T-helper 2 cell treated with Interferon-gamma antibody and Interleukin-4, amounts not matched to agents 5 μg/mL and 100 μg/mL, for 36 hours (primary cell): ENCODE measurements at regions not wholly inside any gene's neighbourhood (a gene's known extent, or its start where the extent isn't known, plus 50 kb on each side); places are given as distances from the start of the nearest gene placed in this dataset.
A peak's percentile ranks its signal among the peaks of the same experiment; 100 is the strongest.

ENCODE experiments used
- DNase-seq: peaks from one replicate; pipeline ENCODE4 v3.0.0; 2021; ENCODE audit warnings: low spot score
- H3K27ac Mint-ChIP-seq: one replicate; pipeline ENCODE4 v1.8.0; 2021; ENCODE audit warnings: mild to moderate bottlenecking, mixed read lengths
- H3K27me3 Mint-ChIP-seq: one replicate; pipeline ENCODE4 v1.8.0; 2021; ENCODE audit warnings: low read depth, mixed read lengths
- H3K36me3 Mint-ChIP-seq: one replicate; pipeline ENCODE4 v1.8.0; 2021; ENCODE audit warnings: low read depth, mixed read lengths
- H3K4me1 Mint-ChIP-seq: one replicate; pipeline ENCODE4 v1.8.0; 2021; ENCODE audit warnings: low read depth, mixed read lengths
- H3K4me3 Mint-ChIP-seq: one replicate; pipeline ENCODE4 v1.8.0; 2022; ENCODE audit warnings: mild to moderate bottlenecking, moderate library complexity, mixed read lengths
- H3K9me3 Mint-ChIP-seq: one replicate; pipeline ENCODE4 v1.8.0; 2021; ENCODE audit warnings: mixed read lengths

DNA sequence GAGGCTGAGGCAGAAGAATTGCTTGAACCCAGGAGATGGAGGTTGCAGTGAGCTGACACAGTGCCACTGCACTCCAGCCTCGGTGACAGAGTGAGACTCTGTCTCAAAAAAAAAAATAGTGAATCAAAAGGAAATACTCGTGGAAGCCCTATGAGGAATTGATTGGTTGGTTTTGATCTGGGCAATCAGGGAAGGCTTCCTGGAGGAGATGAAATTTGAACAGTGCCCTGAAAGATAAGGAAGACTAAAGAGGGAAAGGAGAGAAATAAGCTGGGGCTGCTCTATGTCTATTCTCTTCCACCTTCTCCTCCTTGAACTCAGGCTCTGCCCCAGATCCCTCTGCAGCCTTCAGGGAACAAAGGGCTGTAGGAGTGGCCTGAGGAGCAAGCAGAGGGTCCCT is 54.1 kb downstream of the IRF2BPL start:
- H3K9me3 Mint-ChIP-seq: no peaks in the 10 kb centered on the region
- H3K27ac Mint-ChIP-seq: no peak overlapping the region
- peaks cover 14% of the 10 kb centered on the region for H3K4me1 Mint-ChIP-seq
- no peak for DNase-seq
- no peak overlapping the region for H3K4me3 Mint-ChIP-seq
- no peaks in the 10 kb centered on the region for H3K27me3 Mint-ChIP-seq
- H3K36me3 Mint-ChIP-seq: no peaks in the 10 kb centered on the region

DNA sequence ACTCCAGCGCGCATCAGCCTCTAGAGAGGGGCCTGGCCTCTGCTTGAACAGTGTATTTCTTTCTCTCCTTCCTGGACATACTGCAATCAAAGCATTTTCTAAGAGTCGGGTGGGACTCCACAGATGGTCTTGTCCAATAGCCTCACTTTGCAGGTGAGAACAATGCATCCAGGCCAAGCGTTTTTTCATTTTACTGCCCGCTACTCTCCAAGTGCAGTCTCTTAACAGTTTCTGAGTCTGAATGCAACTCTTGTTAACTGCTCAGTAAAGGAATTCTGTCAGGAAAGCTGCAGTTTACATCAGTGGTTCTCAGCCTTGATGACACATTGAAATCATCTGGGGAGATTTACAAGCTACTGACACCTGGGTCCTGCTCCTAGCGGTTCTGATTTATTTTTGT is 57.0 kb downstream of the IRF2BPL start:
- no peaks in the 10 kb centered on the region for H3K36me3 Mint-ChIP-seq
- H3K4me1 Mint-ChIP-seq: no peaks in the 10 kb centered on the region
- no peaks in the 10 kb centered on the region for H3K27me3 Mint-ChIP-seq
- no peak for DNase-seq
- no peak overlapping the region for H3K4me3 Mint-ChIP-seq
- H3K27ac Mint-ChIP-seq: no peak overlapping the region
- no peaks in the 10 kb centered on the region for H3K9me3 Mint-ChIP-seq

DNA sequence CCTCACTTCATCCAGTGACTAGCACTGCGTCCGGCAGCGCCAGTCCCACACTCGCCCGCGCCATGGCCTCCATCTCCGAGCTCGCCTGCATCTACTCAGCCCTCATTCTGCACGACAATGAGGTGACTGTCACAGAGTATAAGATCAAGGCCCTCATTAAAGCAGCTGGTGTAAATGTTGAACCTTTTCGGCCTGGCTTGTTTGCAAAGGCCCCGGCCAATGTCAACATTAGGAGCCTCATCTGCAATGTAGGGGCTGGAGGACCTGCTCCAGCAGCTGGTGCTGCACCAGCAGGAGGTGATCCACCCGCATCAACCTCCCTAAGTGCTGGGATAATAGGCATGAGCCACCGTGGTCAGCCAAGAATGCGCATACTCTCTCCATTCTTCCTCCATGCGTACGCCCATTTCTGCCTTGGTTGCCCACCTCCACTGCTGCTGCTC is 59.9 kb downstream of the IRF2BPL start:
- DNase-seq: no peak
- Mint-ChIP-seq H3K4me3 (no peak overlapping the region), H3K27ac (no peak overlapping the region), H3K4me1 (peaks cover 16% of the 10 kb centered on the region), H3K9me3 (no peaks in the 10 kb centered on the region), H3K36me3 (no peaks in the 10 kb centered on the region), H3K27me3 (peaks cover 4% of the 10 kb centered on the region)

DNA sequence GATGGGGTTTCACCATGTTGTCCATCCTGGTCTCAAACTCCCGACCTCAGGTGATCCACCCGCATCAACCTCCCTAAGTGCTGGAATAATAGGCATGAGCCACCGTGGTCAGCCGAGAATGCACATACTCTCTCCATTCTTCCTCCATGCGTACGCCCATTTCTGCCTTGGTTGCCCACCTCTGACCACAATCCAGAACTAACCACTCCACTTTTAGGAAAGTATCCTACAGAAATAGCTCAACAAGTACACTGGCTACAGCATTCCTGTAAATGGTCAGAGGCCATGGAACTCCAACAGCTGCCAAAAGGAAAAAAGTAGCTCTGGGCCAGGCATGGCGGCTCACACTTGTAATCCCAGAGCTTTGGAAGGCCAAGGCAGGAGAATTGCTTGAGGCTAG is 60.7 kb downstream of the IRF2BPL start:
- no peaks in the 10 kb centered on the region for H3K9me3 Mint-ChIP-seq
- no peak overlapping the region for H3K4me3 Mint-ChIP-seq
- peaks cover 4% of the 10 kb centered on the region for H3K27me3 Mint-ChIP-seq
- H3K36me3 Mint-ChIP-seq: no peaks in the 10 kb centered on the region
- DNase-seq: no peak
- H3K4me1 Mint-ChIP-seq: peaks cover 22% of the 10 kb centered on the region
- no peak overlapping the region for H3K27ac Mint-ChIP-seq

DNA sequence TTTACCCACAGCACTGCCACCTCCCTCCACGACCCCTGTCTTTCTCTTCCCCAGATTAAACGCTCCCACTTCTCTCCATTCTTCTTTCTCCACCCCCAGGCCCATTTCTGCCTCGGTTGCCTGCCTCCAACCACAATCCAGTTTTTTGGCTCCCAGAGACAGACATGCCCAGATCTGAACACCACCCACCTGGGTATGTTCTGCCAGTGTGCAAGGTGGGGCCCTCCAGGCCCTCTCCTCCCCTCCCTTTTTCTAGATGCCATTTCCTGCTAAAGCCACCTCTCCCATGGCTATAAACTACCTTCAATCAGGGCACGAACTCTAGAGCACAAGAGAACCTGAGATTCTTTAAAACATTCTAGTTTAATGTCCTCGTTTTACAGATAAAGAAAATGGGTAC is 63.3 kb downstream of the IRF2BPL start:
- Mint-ChIP-seq H3K9me3 (no peaks in the 10 kb centered on the region), H3K27ac (peak overlapping the region; percentile 11), H3K4me1 (peaks cover 46% of the 10 kb centered on the region), H3K27me3 (peaks cover 4% of the 10 kb centered on the region), H3K4me3 (peak overlapping the region; percentile 68), H3K36me3 (no peaks in the 10 kb centered on the region)
- no peak for DNase-seq

DNA sequence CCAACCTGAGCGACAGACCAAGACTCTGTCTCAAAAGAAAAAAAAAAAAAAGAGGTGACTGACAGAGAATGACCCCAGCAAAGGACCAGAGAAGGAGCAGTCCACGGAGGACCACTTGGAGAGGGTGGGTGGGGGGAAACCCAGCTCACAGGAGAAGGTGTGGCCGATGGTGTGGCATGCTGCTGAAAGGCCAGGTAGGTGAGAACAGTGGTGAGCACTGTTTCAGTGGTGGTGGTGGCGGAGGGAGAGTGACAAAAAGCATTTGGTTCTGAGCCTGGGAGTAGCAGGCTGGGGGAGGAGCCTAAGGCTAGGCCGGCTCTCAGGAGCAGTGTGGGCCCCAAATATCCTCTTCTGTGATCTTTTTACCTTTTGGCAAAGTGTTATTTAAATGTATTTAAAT is 63.8 kb downstream of the IRF2BPL start:
- H3K4me1 Mint-ChIP-seq: peaks cover 50% of the 10 kb centered on the region

DNA sequence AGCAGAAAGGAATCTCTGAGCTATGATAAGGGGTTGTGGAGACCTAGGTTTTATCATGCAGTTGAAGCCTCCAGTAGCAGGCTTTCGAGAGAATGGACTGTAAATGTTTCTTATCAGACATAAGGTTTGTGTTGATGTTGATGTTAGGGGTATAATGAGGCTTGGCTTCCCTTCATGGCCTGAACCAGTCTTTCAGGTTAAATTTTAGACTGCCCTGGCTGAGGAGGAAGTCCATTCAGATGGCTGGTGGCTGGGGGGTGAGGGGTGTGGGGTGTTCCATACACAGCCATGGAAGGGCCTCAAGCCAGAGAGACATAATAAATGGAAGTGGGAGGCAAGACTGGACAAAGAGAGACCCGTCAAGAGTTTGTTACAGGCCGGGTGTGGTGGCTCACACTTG is 65.1 kb downstream of the IRF2BPL start:
- peak overlapping the region; percentile 31 for H3K27ac Mint-ChIP-seq
- H3K4me3 Mint-ChIP-seq: peak overlapping the region; percentile 86
- H3K27me3 Mint-ChIP-seq: peaks cover 4% of the 10 kb centered on the region
- H3K4me1 Mint-ChIP-seq: peaks cover 62% of the 10 kb centered on the region
- no peaks in the 10 kb centered on the region for H3K36me3 Mint-ChIP-seq
- no peak for DNase-seq
- no peaks in the 10 kb centered on the region for H3K9me3 Mint-ChIP-seq

More for the DNA sequence above, 63.8 kb downstream of the IRF2BPL start:
- Mint-ChIP-seq H3K27ac (peak overlapping the region; percentile 19), H3K36me3 (no peaks in the 10 kb centered on the region), H3K27me3 (peaks cover 4% of the 10 kb centered on the region), H3K9me3 (no peaks in the 10 kb centered on the region), H3K4me3 (peak overlapping the region; percentile 39)
- DNase-seq: peak; percentile 39

DNA sequence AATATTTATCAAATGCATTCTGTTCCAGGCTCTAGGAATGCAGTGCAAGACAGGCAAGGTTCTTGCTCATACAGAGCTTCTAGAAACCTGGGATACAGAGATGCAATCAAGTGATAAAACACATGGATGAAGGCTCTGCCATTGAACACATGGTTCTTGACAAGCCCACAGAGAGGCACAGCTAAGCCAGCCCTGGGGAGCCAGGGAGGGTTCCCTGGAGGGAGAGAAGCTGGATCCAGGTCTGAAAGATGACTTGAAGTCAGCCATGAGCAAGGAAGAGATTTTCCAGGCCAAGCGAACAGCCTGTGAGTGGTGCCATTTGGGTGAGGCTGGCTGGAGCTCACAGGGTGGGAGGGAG is 66.2 kb downstream of the IRF2BPL start:
- Mint-ChIP-seq H3K27me3 (peaks cover 4% of the 10 kb centered on the region), H3K36me3 (no peaks in the 10 kb centered on the region), H3K4me1 (peaks cover 71% of the 10 kb centered on the region), H3K9me3 (no peaks in the 10 kb centered on the region), H3K4me3 (peak overlapping the region; percentile 86), H3K27ac (peak overlapping the region; percentile 96)
- DNase-seq: no peak

DNA sequence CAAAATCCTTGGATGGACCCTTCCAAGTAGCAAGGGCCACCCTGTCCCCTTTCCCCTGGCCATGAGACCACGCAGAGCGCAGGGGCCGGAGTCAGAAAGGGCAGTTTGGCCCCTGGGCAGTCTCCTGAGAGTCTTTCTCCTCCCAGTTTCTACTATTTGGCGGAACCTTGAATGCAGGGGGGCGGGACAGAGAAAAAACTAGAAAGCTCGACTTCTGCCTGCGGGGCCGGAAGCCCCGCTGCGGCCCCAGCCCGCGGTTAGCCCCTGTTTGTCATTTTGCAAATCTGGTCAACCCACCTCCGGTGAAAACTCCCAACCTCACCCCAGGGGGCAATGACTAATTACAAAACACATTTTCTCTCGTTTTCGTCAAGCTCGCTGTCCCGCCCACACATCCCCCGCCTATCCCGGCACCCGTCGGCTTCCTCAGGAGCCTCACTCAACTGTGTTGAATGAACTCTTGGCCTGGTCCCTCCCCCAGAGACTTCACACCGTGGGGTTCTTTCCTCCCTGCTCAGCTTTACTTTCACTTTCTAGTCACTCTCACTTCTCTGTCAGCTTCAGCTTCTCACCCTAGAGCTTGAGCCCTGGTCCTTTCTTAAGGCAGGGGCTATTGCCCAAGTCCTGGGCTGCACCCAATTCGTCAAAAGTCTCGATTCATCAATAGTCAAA is 66.7 kb downstream of the IRF2BPL start:
- Mint-ChIP-seq H3K27ac (peak overlapping the region; percentile 96), H3K4me3 (peak overlapping the region; percentile 86), H3K36me3 (no peaks in the 10 kb centered on the region), H3K9me3 (no peaks in the 10 kb centered on the region), H3K27me3 (peaks cover 4% of the 10 kb centered on the region), H3K4me1 (peaks cover 75% of the 10 kb centered on the region)
- peak; percentile 99 for DNase-seq

DNA sequence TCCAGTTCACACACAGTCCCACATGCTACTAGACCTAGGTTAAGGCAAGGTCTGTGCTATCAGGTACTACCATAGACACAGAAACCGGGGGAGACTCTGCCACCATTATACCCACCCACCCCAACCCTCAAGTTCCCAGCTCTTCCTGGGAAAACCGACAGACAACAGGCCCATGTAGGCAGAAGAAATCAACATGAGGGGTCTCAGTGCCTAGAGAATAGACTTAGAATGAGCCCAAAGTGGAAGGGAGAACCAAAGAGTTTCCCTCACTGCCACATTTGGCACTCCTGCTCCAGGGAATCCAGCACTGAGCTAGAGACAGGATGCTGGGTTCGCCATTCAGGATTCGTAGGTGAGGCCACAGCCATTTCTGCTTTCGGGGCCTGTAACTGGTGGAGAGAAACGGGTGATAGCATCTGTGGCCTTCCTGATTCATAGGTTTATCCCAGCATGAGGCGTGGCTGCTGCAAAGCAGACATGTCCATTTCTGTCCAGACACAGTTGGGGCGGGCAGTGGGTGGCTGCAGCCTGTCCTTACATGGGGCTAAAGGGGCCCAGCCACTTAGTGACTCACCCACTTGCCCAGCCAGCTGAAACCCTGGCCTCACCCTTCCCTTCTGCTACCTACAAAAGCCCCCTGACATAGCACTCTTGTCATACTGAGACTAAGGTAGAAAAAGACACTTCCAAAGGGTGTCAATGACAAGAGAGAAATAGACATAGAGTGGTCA is 69.4 kb downstream of the IRF2BPL start:
- H3K27me3 Mint-ChIP-seq: peaks cover 4% of the 10 kb centered on the region
- peak overlapping the region; percentile 93 for H3K27ac Mint-ChIP-seq
- DNase-seq: peak; percentile 62
- no peaks in the 10 kb centered on the region for H3K36me3 Mint-ChIP-seq
- peak overlapping the region; percentile 14 for H3K4me3 Mint-ChIP-seq
- no peaks in the 10 kb centered on the region for H3K9me3 Mint-ChIP-seq
- H3K4me1 Mint-ChIP-seq: peaks cover 82% of the 10 kb centered on the region

DNA sequence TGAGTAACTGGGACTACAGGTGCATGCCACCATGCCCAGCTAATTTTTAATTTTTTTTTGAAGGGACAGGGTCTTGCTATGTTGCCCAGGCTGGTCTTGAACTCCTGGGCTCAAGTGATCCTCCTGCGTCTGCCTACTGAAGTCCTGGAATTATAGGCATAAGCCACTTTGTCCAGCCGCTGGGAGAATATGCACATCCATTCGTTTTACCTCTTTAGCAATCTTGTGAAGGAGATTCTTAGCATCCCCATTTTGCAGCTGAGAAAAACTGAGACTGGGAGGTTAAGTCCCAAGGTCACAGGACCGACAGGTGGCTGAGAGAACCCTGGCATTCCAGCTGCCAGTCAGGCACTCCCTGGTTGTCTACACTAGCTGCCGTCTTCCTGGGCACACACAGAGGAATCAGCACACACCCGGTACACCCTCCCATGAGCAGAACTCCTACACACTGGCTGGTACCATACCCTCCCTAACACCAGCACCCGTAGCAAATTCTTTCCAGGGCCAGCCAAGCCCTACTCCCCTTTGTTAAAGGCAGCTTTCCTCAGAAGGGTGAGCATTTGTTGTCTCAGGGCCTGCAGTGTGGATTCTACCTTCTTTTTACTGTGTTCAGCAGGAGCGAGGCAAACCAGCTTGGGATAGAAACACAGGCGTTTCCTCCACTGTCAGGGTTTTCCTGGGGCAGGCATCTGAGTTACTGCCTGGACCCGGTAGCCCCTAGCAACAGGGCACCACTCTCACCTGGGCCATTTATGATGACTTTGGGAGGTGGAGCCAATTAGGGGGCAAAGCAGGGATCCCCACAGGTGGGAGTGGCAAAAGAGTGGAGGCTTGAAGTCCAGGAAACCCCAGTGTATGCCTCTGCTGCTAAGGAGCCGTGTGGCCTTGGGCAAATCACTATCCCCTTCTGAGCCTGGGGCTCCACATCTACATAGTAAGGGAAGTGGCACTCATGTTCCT is 70.2 kb downstream of the IRF2BPL start:
- peak overlapping the region; percentile 26 for H3K4me3 Mint-ChIP-seq
- no peaks in the 10 kb centered on the region for H3K9me3 Mint-ChIP-seq
- H3K27me3 Mint-ChIP-seq: no peaks in the 10 kb centered on the region
- peaks cover 81% of the 10 kb centered on the region for H3K4me1 Mint-ChIP-seq
- H3K27ac Mint-ChIP-seq: peak overlapping the region; percentile 93
- no peaks in the 10 kb centered on the region for H3K36me3 Mint-ChIP-seq
- no peak for DNase-seq

DNA sequence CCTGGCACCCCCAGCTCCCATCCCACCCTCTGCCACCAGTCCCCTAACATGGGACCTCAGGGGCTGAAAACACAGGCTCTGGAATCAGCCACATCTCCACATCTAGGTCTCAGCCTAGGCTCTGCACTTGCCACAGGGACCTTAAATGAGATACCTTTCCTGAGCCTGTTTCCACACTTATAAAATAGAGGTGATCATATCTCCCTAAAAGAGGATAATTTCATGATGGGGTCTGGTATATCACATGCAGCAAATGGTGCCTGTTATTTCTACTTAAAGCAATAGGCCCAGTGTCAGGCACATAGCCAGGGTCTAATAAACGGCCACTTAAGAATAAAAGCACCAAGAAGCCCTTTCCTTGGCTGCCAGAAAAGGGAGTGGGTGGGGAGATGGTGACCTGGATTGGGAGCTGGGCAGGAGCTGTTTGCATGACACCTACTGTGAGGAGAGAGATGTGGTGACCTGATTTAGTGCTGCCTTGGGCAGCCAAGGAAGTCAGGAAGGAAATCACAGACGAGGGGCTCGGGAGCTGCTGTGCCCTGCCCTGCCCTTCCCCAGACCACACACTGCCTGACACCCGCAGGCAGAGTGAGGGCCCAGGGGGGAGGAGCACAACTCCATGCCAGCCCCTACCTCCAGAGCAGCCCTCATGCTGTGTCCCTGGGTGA is 71.2 kb downstream of the IRF2BPL start:
- H3K9me3 Mint-ChIP-seq: no peaks in the 10 kb centered on the region
- no peaks in the 10 kb centered on the region for H3K27me3 Mint-ChIP-seq
- no peaks in the 10 kb centered on the region for H3K36me3 Mint-ChIP-seq
- peak overlapping the region; percentile 93 for H3K27ac Mint-ChIP-seq
- H3K4me1 Mint-ChIP-seq: peaks cover 74% of the 10 kb centered on the region
- peak overlapping the region; percentile 77 for H3K4me3 Mint-ChIP-seq
- no peak for DNase-seq

DNA sequence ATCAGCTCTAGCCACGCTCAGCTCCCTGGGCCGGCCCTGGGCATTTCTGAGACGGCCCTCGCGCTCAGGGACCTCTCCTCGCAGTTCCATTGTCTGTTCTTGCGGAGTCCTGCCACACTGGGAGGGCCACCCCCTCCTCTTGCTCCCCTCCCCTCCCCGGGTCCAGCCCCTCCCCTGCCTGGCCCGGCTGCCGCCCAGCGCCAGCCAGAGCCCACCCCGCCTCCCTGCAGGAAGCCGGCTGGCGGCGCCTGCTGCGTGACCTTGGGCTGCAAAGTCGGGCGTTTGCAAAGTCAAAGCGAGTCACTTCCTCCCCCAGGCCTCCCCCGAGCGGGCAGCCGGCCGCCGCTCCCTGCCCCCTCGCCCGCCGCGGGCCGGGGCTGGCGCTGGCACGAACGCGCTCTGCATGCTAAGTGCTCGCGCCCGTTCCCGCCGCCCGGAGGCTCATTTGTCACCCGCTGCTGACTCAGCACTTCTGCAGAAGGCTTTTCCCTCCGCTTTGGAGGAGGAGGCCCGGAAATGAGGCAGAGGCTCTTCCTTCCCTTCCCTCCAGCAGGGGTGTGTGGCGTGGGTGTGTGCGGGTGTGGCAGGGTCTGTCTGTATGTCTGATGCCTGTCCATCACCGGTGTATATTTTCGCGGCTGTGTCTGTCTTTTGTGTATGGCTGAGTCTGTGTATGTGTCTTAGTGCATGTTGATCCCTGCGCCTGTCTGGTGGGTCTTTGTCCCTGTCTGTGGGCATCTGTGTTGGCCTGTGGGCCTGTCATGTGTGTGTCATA is 72.0 kb downstream of the IRF2BPL start:
- no peaks in the 10 kb centered on the region for H3K36me3 Mint-ChIP-seq
- peak overlapping the region; percentile 84 for H3K4me3 Mint-ChIP-seq
- H3K9me3 Mint-ChIP-seq: no peaks in the 10 kb centered on the region
- H3K27me3 Mint-ChIP-seq: no peaks in the 10 kb centered on the region
- peaks cover 69% of the 10 kb centered on the region for H3K4me1 Mint-ChIP-seq
- H3K27ac Mint-ChIP-seq: peak overlapping the region; percentile 93
- peak; percentile 93 for DNase-seq
